H1 (cell line): ENCODE measurements at regions not wholly inside any gene's neighbourhood (a gene's known extent, or its start where the extent isn't known, plus 50 kb on each side); places are given as distances from the start of the nearest gene placed in this dataset.

Experiments
- ASH2L ChIP-seq: fragments of 200-600, 300-600 bp; sonication (generic); IDR thresholded peaks from one replicate; pipeline ENCODE4 v1.7.1; 2017; ENCODE audit warnings: low read length
- BACH1 ChIP-seq: IDR thresholded peaks from 2 replicates; pipeline ENCODE4 v1.6.1; 2012; ENCODE audit warnings: low read length, improper control_type of control experiment
- CTCF ChIP-seq, 3 experiments: IDR thresholded peaks; 1 replicate in 2 of 3; 2 replicates in 1 of 3; pipeline versions ENCODE4 v1.5.1 to v1.6.1; 2011; ENCODE audit warnings: low read length in 3 of 3, mild to moderate bottlenecking in 3 of 3, inconsistent platforms in 2 of 3, low read depth in 1 of 3, moderate library complexity in 1 of 3; ENCODE audit not compliant: insufficient read depth in 1 of 3; ENCODE audit errors: control extremely low read depth in 1 of 3
- E2F6 ChIP-seq: IDR thresholded peaks from 2 replicates; pipeline ENCODE4 v1.6.1; 2012; ENCODE audit warnings: inconsistent platforms
- EGR1 ChIP-seq: IDR thresholded peaks from 2 replicates; pipeline ENCODE4 v1.6.1; 2011; ENCODE audit warnings: low read depth, low read length, borderline replicate concordance
- EP300 ChIP-seq, 2 experiments: IDR thresholded peaks; 1 replicate in 1 of 2; 2 replicates in 1 of 2; pipeline ENCODE4 v1.6.1; 2011 to 2012; ENCODE audit warnings: low read depth in 2 of 2, low read length in 2 of 2, mild to moderate bottlenecking in 2 of 2, borderline replicate concordance in 1 of 2, inconsistent platforms in 1 of 2, moderate library complexity in 1 of 2
- EZH2 ChIP-seq: fragments of 200-600 bp; sonication (generic); IDR thresholded peaks from 2 replicates; pipeline ENCODE4 v1.7.1; 2012; ENCODE audit warnings: low read depth, mild to moderate bottlenecking, moderate library complexity, low read length, inconsistent platforms; ENCODE audit not compliant: severe bottlenecking
- HDAC6 ChIP-seq: IDR thresholded peaks from one replicate; pipeline ENCODE4 v1.7.1; 2012; ENCODE audit warnings: low read depth, mild to moderate bottlenecking, inconsistent platforms, low read length, moderate library complexity
- MAFK ChIP-seq: IDR thresholded peaks from 2 replicates; pipeline ENCODE4 v1.6.1; 2012; ENCODE audit warnings: low read depth, mild to moderate bottlenecking, improper control_type of control experiment, low read length
- POU5F1 ChIP-seq: IDR thresholded peaks from 2 replicates; pipeline ENCODE4 v1.6.1; 2011; ENCODE audit warnings: low read depth, mild to moderate bottlenecking, low read length, moderate library complexity
- RFX5 ChIP-seq: IDR thresholded peaks from 2 replicates; pipeline ENCODE4 v1.6.1; 2011; ENCODE audit warnings: low read depth, low read length, improper control_type of control experiment, borderline replicate concordance
- SIN3A ChIP-seq, 2 experiments: IDR thresholded peaks in 1 of 2; conservative IDR thresholded peaks in 1 of 2; 2 replicates each; pipeline ENCODE4 v1.6.1; 2011 to 2012; ENCODE audit warnings: low read length in 2 of 2, improper control_type of control experiment in 1 of 2, low read depth in 1 of 2, mild to moderate bottlenecking in 1 of 2
- SP1 ChIP-seq: IDR thresholded peaks from 2 replicates; pipeline ENCODE4 v1.6.1; 2011; ENCODE audit warnings: low read depth, low read length

- TF ChIP-seq SP1 (no peak), CTCF (IDR thresholded peaks at IDR 0.05; ENCODE audit: control extremely low read depth in 1 of 3, insufficient read depth in 1 of 3, low read depth in 1 of 3, low read length in 3 of 3) (no peak), EGR1 (no peak), EZH2 (no peak), POU5F1 (no peak), ASH2L (no peak), SIN3A (conservative IDR thresholded peaks at IDR 0.05 in 1 of 2, IDR thresholded peaks at IDR 0.05 in 1 of 2; ENCODE audit: low read depth in 1 of 2, low read length in 2 of 2) (no peak), EP300 (IDR thresholded peaks at IDR 0.05; ENCODE audit: borderline replicate concordance in 1 of 2, low read depth in 2 of 2, low read length in 2 of 2) (no peak), E2F6 (no peak), BACH1 (no peak), RFX5 (no peak), MAFK (no peak), HDAC6 (no peak)
Measured at GRCh38 chr10:4506095-4506494, 319.9 kb upstream of the AKR1E2 start.
